Germinal center (tissue), 1 donor: ENCODE measurements at regions not wholly inside any gene's neighbourhood (a gene's known extent, or its start where the extent isn't known, plus 50 kb on each side); places are given as distances from the start of the nearest gene placed in this dataset.

ENCODE experiments used
- DNase-seq: peaks from one replicate; pipeline ENCODE4 v3.0.0; 2012; ENCODE audit warnings: mixed read lengths, low spot score

DNA sequence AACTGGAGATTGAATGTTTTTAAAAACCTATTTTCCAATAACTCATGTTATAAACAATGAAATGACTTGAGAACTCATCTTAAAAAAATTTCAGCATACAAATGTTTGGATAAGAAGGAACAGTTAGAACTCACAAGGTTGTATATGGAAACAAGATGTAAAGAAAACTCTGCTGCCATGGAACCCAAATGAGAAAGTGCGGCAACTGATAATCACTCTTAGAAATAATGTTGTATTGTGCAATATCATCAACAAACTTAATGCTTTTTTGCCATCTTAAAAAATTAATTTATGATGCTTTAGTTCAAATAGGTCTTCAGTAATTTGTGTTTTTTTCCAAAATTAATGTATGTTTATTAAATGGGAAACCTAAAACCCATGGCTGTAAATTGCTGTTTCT lies 461.1 kb upstream of the NCAM2 start:
- DNase-seq: no peak

DNA sequence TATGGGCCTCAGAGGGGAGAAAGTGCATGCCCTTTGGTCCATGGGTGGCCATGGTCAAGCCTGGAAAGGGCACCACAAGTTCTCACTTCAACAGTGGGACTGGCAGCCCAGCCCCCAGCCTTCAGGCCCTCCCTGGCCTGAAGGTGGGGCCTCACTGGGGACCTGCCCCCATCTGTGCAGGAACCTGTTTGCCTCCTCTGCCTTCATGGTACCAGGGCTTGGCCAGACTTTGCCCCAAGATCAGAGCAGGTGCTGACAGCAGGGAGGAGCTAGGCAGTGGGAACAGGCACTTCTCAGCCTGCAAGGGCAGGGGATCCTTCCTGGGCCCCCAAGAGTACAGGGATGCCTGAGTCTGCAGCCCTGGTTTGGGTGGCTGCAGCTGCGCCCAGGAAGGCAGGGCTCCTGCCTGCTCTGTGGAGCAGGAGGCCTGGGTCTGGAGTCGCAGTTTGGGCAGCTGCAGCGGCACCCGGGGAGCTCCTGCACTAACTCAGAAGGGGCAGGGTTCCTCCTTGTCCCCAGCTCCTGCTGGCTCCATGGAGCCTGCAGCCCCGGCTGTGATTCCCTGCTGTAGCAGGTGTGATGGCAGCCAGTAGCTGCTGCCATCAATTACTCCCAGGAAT lies 460.1 kb upstream of the NCAM2 start:
- DNase-seq: no peak

DNA sequence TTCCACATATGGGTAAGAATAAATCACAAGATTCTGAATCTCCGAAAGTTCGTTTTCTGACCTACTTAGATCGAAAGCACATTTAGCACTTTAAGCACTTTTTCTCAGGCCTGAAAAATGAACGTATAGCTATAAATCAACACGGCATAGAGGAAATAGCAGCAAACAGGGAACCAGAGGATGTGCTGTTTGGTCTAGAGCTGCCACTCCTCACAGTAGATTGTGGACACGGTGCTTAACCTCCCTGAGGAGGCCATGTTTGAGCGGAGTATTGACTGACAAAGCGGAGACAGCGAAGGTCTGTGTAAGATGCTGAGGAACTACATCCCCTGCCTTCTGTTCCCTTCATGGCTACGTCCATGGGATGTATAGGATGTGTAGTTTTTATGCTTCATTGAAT lies 452.8 kb upstream of the NCAM2 start:
- no peak for DNase-seq

DNA sequence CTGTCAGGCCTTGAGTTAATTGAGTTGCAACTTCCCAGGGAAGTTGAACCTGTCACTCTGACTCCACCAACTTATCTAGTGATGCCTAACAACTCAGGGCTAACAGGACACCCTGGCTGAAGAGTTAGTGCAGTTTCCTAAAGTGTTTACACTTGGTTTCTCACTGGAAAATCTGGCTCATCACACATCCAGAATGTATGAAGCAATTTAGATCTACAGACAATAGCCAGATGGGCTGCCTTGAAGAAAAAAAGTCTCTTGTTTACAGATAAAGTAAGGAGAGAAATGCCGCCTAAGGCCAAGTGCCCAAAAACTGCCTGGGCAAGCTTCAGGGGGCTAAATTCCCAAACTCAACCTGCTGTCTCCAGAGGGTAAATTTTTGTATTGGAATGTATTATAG lies 446.3 kb upstream of the NCAM2 start:
- no peak for DNase-seq

DNA sequence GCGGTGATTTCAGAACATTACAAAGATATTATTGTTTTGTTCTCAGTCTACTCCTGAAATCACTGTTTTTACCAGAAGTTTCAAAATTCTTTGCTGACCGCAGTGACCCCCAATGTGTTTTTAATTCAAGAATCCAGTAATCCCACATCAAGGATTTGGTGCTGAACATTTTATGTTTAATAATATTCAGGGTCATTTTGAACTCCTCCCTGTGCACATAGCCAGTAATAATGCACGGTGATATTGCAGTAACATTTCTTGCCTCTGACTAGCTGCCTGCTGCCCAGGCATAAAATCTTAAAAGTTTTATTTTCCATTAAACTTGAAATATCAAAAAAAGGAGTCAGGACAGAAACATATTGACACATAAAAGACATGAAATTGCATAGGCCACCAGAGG lies 443.4 kb upstream of the NCAM2 start:
- DNase-seq: no peak

DNA sequence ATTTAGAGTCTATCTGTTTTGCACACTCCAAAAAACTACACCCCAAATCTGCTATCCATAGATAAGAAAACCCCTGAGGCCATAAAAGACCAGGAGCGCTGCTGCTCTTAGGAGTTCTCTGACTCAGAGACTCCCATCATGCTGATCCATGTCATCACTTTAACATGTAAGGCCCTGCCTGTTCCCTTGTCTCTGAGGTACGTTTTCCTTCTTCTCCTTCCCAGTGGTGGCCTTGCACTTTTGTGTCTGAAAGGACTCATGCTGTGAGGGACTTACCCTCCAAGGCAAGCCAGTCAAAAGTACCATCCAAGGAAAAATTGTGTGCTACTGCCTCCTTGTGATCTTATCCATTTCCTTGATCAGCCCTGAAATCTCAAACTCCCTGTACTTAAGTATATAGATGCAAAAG lies 427.4 kb upstream of the NCAM2 start:
- no peak for DNase-seq

DNA sequence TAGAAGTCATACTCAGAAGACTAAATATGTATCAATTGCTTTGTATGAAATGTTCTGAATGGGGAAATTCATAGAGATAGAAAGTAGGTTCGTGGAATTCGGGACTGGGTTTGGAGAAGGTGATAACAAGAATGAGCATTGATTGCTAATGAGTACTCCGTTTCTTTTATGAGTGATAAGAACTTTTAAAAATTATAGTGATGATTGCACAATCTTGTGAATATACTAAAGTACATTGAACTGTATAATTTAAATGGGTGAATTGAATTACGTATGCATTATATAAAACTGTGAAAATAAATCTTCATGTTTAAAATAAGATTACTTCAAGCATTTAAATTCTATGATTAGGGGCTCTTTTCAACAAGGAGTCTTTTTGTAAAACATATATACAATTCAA lies 425.6 kb upstream of the NCAM2 start:
- DNase-seq: no peak

DNA sequence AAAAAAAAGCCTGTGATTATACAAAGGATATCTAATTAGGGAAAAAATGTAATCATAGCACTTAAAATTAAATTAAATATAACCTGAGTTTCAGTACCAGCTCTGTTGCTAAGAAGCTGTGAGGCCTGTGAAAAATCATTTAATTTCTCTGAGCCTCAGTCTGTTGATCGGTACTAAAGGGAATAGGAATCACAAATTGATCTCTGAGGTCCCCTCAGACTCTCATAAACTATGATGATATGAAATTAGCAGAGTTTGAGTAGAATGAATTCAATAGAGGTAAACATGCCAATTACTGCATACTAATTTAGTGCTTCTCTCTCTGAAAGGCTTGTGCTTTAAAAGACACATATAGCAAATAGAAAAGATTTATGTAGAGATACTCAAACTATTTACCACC lies 416.8 kb upstream of the NCAM2 start:
- no peak for DNase-seq

DNA sequence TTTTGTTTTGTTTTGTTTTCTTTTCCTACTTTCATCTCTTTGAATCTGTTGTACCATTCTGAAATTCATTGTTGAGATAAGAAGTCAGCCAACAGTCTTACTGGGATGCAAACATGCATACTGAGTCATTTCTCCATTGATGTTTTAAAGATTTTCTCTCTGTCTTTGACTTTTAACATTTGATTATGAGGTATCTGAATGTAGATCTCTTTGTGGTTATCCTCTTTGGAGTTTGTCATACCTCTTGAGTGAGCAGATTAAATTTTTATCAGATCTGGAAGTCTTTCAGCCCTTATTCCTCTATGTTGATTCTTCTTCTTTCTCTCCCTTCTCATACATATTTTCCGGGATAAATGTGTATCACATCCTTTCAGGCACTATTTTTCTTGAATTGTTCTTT lies 406.9 kb upstream of the NCAM2 start:
- DNase-seq: no peak

DNA sequence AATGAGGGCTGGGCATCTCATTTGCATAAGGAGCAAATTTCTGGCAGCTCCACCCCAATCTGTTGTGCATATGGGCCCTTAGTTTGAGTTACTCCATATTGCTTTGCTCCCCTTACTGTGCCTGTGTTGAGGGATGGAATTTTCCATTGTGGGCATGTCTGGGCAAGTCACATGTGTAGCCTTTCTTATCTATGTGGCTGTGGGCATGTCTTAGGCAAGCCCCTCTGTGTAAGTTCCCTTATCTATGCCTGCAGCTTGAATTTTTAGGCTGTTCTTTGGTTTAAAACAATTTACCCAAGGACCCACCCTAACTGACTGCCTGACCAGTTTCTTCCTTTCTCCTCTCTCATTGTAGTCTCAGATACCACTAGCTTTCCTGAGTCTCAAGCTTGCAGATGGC lies 405.7 kb upstream of the NCAM2 start:
- no peak for DNase-seq

DNA sequence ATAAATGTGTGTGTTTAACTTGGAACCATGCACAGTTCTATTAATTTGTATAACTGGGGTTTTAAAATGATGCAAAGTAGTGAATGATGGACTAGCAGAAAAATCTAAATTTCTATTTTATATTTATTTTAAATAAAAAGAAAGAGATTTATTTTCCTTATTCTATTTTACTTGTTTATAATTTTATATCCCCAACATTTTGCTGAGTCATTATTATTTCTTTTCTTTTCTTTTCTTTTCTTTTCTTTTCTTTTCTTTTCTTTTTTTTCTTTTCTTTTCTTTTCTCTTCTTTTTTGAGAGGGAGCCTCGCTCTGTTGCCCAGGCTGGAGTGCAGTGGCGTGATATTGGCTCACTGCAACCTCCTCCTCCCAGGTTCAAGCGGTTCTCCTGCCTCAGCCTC lies 395.0 kb upstream of the NCAM2 start:
- DNase-seq: no peak

DNA sequence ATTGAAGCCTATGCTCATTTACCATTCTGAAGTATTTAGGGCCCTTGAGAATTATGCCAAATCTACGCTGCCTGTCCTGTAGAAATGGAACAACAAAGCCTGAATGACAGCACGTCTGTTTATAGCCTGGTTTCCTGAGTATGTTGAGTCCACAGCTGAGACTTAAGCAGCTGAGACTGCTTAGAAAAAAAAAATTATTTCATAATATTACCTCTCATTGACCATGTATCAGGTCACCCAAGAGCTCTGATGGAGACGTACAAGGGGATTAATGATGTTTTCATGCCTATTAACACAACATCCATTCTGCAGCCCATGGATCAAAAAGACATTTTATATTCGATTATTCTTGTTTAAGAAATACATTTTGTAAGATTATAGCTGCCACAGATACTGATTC lies 387.2 kb upstream of the NCAM2 start:
- no peak for DNase-seq

DNA sequence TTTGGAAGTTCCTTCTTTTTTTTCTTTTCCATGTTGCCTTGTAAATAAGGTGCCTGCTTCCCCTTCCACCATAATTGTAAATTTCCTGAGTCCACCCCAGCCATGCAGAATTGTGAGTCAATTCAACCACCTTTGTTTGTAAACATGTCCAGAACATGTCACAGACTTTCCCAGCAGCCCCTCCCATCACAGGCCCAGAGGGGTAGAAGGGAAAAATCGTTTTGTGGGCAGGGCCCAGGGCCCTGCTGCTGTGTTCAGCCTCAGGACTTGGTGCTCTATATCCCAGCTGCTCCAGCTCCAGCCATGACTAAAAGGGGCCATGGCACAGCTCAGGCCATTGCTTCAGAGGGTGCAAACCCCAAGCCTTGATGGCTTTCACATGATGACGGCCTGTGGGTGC lies 384.6 kb upstream of the NCAM2 start:
- DNase-seq: no peak

DNA sequence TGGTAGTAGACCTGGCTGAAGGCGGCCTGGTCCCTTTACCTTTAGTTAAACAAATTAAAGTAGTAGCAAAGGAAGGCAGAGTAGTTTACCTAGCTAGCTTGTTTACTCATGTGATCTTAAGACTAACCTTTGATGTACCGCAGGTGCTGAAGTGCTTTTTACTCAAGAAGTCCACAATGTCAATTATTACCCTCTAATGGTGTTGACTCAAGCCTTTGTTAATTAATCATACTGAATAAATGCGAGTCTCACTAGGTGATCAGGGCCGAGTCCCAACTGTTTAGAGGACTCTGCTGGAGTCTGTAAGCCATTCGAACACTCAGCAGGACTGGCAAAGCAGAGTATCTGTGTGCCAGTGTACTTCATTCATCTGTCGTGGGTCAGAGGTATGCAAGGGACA lies 381.1 kb upstream of the NCAM2 start:
- DNase-seq: no peak

DNA sequence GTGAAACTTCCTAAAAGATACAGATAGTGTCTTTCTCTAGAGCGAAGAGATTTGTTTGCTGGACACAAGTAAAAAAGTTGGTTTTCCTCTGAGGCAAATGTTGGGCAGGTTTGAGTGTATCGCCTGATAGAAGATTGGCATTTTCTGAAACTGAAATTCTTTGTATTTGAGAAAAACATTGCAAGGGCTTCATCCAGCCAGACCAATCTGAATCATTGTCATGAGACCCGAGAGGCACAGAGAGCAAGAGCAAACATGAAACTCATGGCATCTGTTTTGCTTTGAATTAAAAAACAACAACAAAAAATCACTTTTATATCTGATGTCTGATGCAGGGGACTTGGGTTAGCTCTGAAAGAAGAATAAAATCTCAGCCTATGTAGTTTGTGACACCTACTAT lies 379.3 kb upstream of the NCAM2 start:
- no peak for DNase-seq

DNA sequence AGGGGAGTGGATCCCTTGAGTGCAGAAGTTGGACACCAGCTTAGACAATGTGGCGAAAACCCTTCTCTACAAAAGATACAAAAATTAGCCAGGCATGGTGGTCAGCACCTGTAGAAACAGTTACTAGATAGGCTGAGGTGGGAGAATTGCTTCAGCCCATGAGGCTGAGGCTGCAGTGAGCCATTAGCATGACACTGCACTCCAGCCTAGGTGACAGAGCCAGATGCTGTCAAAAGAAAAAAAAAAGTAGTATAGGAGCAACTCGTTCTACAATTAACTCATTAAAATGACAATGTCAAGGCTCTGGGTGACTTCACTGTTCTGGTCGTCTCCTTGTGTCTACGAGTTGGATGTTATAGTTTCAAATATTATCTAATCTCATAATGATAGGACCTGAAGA lies 370.6 kb upstream of the NCAM2 start:
- no peak for DNase-seq

DNA sequence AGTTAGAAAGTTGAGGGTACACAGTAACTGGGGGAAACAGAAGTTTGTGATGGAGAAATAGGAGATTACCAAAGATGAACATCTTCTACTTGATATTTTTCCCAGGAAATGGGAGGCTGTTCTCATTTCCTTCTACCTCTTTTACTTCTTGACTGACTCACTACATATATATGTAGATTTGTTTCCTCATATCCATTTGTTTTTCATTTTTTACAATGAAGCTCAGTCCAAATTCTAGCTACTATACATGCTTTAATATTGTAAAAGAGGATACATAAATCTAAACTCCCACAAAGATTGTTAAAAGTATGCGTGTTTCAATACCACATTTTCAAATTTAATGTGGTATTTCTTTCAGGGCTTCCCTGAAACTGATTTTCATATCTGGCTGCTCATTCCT lies 366.6 kb upstream of the NCAM2 start:
- no peak for DNase-seq

DNA sequence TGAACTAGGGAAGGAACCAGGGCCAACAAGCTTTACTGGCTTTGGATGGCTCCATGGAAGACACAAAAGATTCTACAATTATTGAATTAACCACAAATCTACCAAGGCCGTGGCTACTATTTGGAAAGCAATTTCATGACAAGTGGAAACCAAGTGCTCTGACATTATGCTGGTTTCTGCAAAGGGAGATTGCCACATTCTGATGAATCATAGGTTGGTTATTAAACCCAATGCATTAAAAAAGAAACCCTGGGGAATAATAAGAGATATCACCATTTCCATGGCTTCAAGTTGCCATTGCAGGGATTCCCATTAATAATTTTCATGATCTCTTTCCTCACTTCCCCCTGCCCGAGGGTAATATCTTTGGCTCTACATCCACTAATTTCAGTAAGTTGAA lies 359.2 kb upstream of the NCAM2 start:
- no peak for DNase-seq

DNA sequence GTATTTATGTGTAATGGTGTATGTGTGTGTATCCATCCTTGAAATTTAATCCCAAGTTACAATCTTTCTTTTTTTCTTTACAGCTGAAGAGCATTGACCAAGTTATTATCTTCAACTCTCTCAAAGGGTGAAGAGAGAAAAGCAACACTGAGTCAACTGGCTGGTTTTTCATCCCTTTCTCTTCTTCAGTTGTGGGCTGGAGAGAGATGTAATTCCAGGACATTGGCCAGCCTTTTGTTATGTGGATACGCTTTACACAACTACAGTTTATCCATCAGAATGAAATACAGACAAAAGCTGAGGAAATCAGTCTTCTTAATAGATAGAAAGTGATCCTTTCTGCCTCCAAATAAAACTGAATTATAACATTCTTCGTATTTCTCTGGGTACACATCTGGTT lies 357.0 kb upstream of the NCAM2 start:
- no peak for DNase-seq

DNA sequence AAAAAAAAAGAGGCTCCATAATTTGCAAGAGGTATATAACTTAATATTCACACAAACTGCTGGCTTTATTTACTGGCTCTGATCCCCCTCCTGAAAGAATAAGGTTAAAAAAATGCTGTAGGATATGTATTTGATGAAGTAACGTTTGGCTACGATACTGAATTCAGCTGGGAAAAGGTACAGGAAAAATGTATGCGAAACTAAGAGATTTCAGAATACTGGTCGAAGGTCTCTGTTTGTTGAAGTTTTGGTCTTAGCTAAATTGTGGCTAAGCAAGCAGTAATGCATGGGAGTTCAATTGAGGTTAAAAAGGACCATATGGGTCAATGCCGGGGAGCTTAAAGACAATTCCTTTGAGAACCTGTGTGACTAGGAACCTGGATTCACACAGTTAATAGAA lies 355.5 kb upstream of the NCAM2 start:
- DNase-seq: no peak

DNA sequence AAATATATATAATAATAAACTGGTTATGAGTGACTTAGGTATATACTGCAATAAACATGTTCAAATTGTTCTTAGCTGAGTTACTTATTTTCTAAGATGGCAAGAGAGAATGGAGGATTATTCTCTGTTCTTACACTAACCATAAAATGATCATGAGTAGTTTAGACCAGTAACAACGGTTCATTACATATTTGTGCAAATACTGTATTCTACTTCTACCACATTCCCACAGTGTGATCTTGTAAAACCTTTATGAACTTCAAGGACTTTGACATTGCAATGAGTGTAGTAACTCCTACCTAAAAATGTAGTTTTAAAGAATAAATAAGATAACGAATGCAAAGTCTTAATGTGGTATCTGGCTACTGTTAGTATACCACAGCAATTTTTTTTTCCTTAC lies 353.7 kb upstream of the NCAM2 start:
- DNase-seq: no peak

DNA sequence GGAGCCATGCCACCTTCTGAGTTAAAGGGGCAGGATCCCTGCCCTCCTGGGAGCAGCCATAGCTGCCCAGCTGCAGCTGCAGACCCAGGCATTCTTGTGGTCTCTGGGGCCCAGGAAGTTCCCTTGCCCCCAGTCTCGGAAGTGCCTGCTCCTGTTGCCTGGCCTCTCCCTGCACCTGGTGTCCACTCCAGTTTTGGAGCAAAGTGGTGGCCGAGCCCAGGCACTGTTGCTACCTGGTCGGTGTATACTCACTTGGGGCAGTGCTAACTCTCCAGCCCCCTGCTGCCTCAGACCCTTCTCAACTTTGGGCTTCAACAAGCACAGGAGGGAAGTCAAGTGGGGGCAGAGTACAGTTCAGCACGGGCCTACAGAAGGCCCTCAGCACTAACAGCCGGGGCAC lies 352.9 kb upstream of the NCAM2 start:
- no peak for DNase-seq

DNA sequence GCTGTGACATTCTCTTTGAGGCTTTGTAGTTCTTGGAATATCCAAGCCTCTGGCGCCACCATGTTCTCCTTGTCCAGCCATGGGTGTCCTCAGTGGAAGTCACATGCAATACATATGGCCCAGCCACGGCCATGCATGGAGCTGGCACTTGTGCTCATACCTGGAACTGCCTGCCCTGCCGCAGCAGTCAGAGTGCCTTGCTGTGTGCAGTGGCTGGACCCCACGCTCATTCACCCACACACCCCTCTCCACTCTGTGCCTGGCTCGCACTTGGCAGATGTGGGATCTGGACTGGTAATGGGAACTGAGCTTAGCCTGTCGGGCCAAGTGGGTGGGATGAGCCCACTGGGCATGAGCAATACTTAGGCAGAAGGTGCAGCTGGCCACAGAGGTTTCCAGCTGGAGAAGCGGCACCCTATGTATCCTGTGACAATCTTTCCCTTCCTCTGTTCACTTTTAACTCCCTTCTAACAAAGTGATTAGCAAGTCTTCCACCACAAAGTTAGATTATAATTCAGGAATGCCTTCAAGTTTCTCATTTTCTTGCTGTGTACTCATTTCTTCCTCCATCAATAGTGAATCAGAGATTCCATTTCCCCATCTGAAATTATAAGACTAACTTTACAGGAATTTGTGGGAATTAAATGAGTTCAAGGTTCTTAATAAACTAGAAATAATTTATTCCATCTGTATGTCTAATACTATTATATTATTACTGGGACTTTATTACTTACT lies 351.6 kb upstream of the NCAM2 start:
- DNase-seq: no peak

DNA sequence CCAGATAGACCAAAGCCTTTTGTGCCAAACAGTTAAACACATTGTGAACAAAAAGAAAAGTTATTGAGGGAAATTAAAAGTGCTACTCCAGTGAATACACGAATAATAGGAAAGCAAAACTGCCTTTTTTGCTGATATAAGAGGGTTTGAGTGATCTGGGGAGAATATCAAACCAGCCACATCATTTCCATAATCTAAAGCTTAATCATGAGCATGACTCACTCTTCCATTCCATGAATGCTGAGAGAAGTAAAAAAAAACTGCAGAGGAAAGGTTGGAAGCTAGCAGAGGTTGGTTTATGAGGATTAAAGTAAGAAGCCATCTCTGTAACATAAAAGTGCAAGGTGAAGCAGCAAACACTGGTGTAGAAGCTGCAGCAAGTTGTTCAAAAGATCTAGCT lies 350.6 kb upstream of the NCAM2 start:
- DNase-seq: no peak
